ENCODE measurements at regions not wholly inside any gene's neighbourhood (a gene's known extent, or its start where the extent isn't known, plus 50 kb on each side); places are given as distances from the start of the nearest gene placed in this dataset.
A peak's percentile ranks its signal among the peaks of the same experiment; 100 is the strongest.

GRCh38 chr15:100703032-100703578 lies 100.7 kb downstream of the ASB7 start:
- no peak for DNase-seq

GRCh38 chr15:100703671-100704070 lies 101.3 kb downstream of the ASB7 start:
- DNase-seq: no peak

GRCh38 chr15:100704281-100705055 lies 102.1 kb downstream of the ASB7 start:
- no peak for DNase-seq

GRCh38 chr15:100705065-100705464 lies 102.7 kb downstream of the ASB7 start:
- no peak for DNase-seq

- DNase-seq: no peak
Measured at GRCh38 chr15:100705841-100706240, 103.5 kb downstream of the ASB7 start.

GRCh38 chr15:100707229-100707628 lies 104.8 kb downstream of the ASB7 start:
- no peak for DNase-seq

- DNase-seq: no peak
Measured at GRCh38 chr15:100708916-100709315, 106.5 kb downstream of the ASB7 start.

- no peak for DNase-seq
Measured at GRCh38 chr15:100710222-100710621, 107.8 kb downstream of the ASB7 start.

GRCh38 chr15:100710744-100711515 lies 108.5 kb downstream of the ASB7 start:
- DNase-seq: no peak

- no peak for DNase-seq
Measured at GRCh38 chr15:100711516-100712021, 109.2 kb downstream of the ASB7 start.

- DNase-seq: no peak
Measured at GRCh38 chr15:100712226-100712625, 109.8 kb downstream of the ASB7 start.

- DNase-seq: peak; percentile 65
Measured at GRCh38 chr15:100713163-100713867, 110.9 kb downstream of the ASB7 start.

GRCh38 chr15:100714034-100714748 lies 111.8 kb downstream of the ASB7 start:
- no peak for DNase-seq

GRCh38 chr15:100714749-100715342 lies 112.5 kb downstream of the ASB7 start:
- DNase-seq: no peak

GRCh38 chr15:100715571-100716455 lies 113.4 kb downstream of the ASB7 start:
- DNase-seq: no peak

GRCh38 chr15:100716456-100717085 lies 114.2 kb downstream of the ASB7 start:
- no peak for DNase-seq

GRCh38 chr15:100717596-100717995 lies 115.2 kb downstream of the ASB7 start:
- DNase-seq: no peak

GRCh38 chr15:100718075-100718980 lies 115.9 kb downstream of the ASB7 start:
- no peak for DNase-seq

- no peak for DNase-seq
Measured at GRCh38 chr15:100720406-100720967, 118.1 kb downstream of the ASB7 start.

All from 8988T (cell line).